ENCODE measurements at regions not wholly inside any gene's neighbourhood (a gene's known extent, or its start where the extent isn't known, plus 50 kb on each side); places are given as distances from the start of the nearest gene placed in this dataset.
"Not testable (repeated sequence)": the region's sequence is repeated elsewhere in the genome, so short reads cannot be mapped to it uniquely, and the experiment has no call there.

- Histone ChIP-seq H3K27me3 (ENCODE audit: insufficient read depth, low read length) (no peaks in the 10 kb centered on the region), H3K4me1 (ENCODE audit: insufficient read depth, low read length) (peaks cover 1% of the 10 kb centered on the region; the same call in 1 of the 2 replicates), H3K27ac (ENCODE audit: low read depth, low read length) (no peak overlapping the region), H3K9ac (ENCODE audit: low read depth, low read length) (no peak overlapping the region), H3K4me3 (ENCODE audit: low read length) (no peak overlapping the region), H3K9me3 (ENCODE audit: insufficient read depth, low read depth, low read length) (peaks cover 7% of the 10 kb centered on the region; the same call in 1 of the 2 replicates), H3K36me3 (ENCODE audit: insufficient read depth, low read length) (no peaks in the 10 kb centered on the region)
- WGBS, result 96% methylated on average over 1 of the region's 1 CpG
Observed at GRCh38 chr4:164139291-164139690, 614.6 kb upstream of the SMIM31 start.

GRCh38 chr4:164141755-164142375, 612.1 kb upstream of the SMIM31 start:
- not testable (repeated sequence) for H3K9me3 ChIP-seq (ENCODE audit: insufficient read depth, low read depth, low read length); H3K36me3 ChIP-seq (ENCODE audit: insufficient read depth, low read length); H3K4me3 ChIP-seq (ENCODE audit: low read length); H3K4me1 ChIP-seq (ENCODE audit: insufficient read depth, low read length); H3K27me3 ChIP-seq (ENCODE audit: insufficient read depth, low read length); H3K27ac ChIP-seq (ENCODE audit: low read depth, low read length); H3K9ac ChIP-seq (ENCODE audit: low read depth, low read length)
- 88% methylated on average over 20 of the region's 20 CpGs for WGBS

- Histone ChIP-seq H3K4me1 (ENCODE audit: insufficient read depth, low read length) (no peaks in the 10 kb centered on the region), H3K9me3 (ENCODE audit: insufficient read depth, low read depth, low read length) (no peaks in the 10 kb centered on the region), H3K27me3 (ENCODE audit: insufficient read depth, low read length) (no peaks in the 10 kb centered on the region), H3K27ac (ENCODE audit: low read depth, low read length) (no peak overlapping the region), H3K36me3 (ENCODE audit: insufficient read depth, low read length) (no peaks in the 10 kb centered on the region), H3K4me3 (ENCODE audit: low read length) (no peak overlapping the region), H3K9ac (ENCODE audit: low read depth, low read length) (no peak overlapping the region)
- WGBS, result 92% methylated on average over 4 of the region's 4 CpGs
Observed at GRCh38 chr4:164154416-164154815, 599.5 kb upstream of the SMIM31 start.

- Histone ChIP-seq H3K9me3 (ENCODE audit: insufficient read depth, low read depth, low read length) (peaks cover 9% of the 10 kb centered on the region; the same call in 1 of the 2 replicates), H3K27me3 (ENCODE audit: insufficient read depth, low read length) (no peaks in the 10 kb centered on the region), H3K4me1 (ENCODE audit: insufficient read depth, low read length) (no peaks in the 10 kb centered on the region), H3K4me3 (ENCODE audit: low read length) (no peak overlapping the region), H3K36me3 (ENCODE audit: insufficient read depth, low read length) (no peaks in the 10 kb centered on the region), H3K27ac (ENCODE audit: low read depth, low read length) (no peak overlapping the region), H3K9ac (ENCODE audit: low read depth, low read length) (no peak overlapping the region)
Observed at GRCh38 chr4:164169591-164169990, 584.3 kb upstream of the SMIM31 start.

GRCh38 chr4:164177153-164177552, 576.8 kb upstream of the SMIM31 start:
- Histone ChIP-seq H3K9me3 (ENCODE audit: insufficient read depth, low read depth, low read length) (no peaks in the 10 kb centered on the region), H3K27me3 (ENCODE audit: insufficient read depth, low read length) (no peaks in the 10 kb centered on the region), H3K27ac (ENCODE audit: low read depth, low read length) (no peak overlapping the region), H3K36me3 (ENCODE audit: insufficient read depth, low read length) (no peaks in the 10 kb centered on the region), H3K4me3 (ENCODE audit: low read length) (no peak overlapping the region), H3K4me1 (ENCODE audit: insufficient read depth, low read length) (0 out of 2 replicates have a peak, but pooled peaks cover 4% of the 10 kb centered on the region), H3K9ac (ENCODE audit: low read depth, low read length) (no peak overlapping the region)
- WGBS, result 82% methylated on average over 3 of the region's 3 CpGs

GRCh38 chr4:164177753-164178152, 576.2 kb upstream of the SMIM31 start:
- 38% methylated on average over 1 of the region's 1 CpG for WGBS
- Histone ChIP-seq H3K4me1 (ENCODE audit: insufficient read depth, low read length) (0 out of 2 replicates have a peak, but pooled peaks cover 4% of the 10 kb centered on the region), H3K36me3 (ENCODE audit: insufficient read depth, low read length) (no peaks in the 10 kb centered on the region), H3K9ac (ENCODE audit: low read depth, low read length) (no peak overlapping the region), H3K9me3 (ENCODE audit: insufficient read depth, low read depth, low read length) (no peaks in the 10 kb centered on the region), H3K27me3 (ENCODE audit: insufficient read depth, low read length) (no peaks in the 10 kb centered on the region), H3K4me3 (ENCODE audit: low read length) (no peak overlapping the region), H3K27ac (ENCODE audit: low read depth, low read length) (no peak overlapping the region)

- no peaks in the 10 kb centered on the region for H3K9me3 ChIP-seq (ENCODE audit: insufficient read depth, low read depth, low read length)
Observed at GRCh38 chr4:164188236-164188635, 565.7 kb upstream of the SMIM31 start.

GRCh38 chr4:164192844-164193243, 561.1 kb upstream of the SMIM31 start:
- H3K27me3 ChIP-seq (ENCODE audit: insufficient read depth, low read length), result no peaks in the 10 kb centered on the region
- no peaks in the 10 kb centered on the region for H3K9me3 ChIP-seq (ENCODE audit: insufficient read depth, low read depth, low read length)
- WGBS, result 95% methylated on average over 5 of the region's 5 CpGs
- H3K9ac ChIP-seq (ENCODE audit: low read depth, low read length), result no peak overlapping the region
- H3K27ac ChIP-seq (ENCODE audit: low read depth, low read length), result no peak overlapping the region
- no peaks in the 10 kb centered on the region for H3K36me3 ChIP-seq (ENCODE audit: insufficient read depth, low read length)
- H3K4me3 ChIP-seq (ENCODE audit: low read length), result no peak overlapping the region
- H3K4me1 ChIP-seq (ENCODE audit: insufficient read depth, low read length), result no peaks in the 10 kb centered on the region

More at GRCh38 chr4:164188236-164188635, 565.7 kb upstream of the SMIM31 start:
- H3K9ac ChIP-seq (ENCODE audit: low read depth, low read length), result no peak overlapping the region
- H3K36me3 ChIP-seq (ENCODE audit: insufficient read depth, low read length), result no peaks in the 10 kb centered on the region
- H3K27me3 ChIP-seq (ENCODE audit: insufficient read depth, low read length), result no peaks in the 10 kb centered on the region
- no peak overlapping the region for H3K4me3 ChIP-seq (ENCODE audit: low read length)
- 97% methylated on average over 35 of the region's 35 CpGs for WGBS
- H3K4me1 ChIP-seq (ENCODE audit: insufficient read depth, low read length), result no peaks in the 10 kb centered on the region
- no peak overlapping the region for H3K27ac ChIP-seq (ENCODE audit: low read depth, low read length)

GRCh38 chr4:164193676-164194075, 560.3 kb upstream of the SMIM31 start:
- Histone ChIP-seq H3K36me3 (ENCODE audit: insufficient read depth, low read length) (no peaks in the 10 kb centered on the region), H3K27me3 (ENCODE audit: insufficient read depth, low read length) (no peaks in the 10 kb centered on the region), H3K9me3 (ENCODE audit: insufficient read depth, low read depth, low read length) (no peaks in the 10 kb centered on the region), H3K27ac (ENCODE audit: low read depth, low read length) (no peak overlapping the region), H3K4me3 (ENCODE audit: low read length) (no peak overlapping the region), H3K9ac (ENCODE audit: low read depth, low read length) (no peak overlapping the region), H3K4me1 (ENCODE audit: insufficient read depth, low read length) (no peaks in the 10 kb centered on the region)

- Histone ChIP-seq H3K9ac (ENCODE audit: low read depth, low read length) (no peak overlapping the region), H3K27me3 (ENCODE audit: insufficient read depth, low read length) (no peaks in the 10 kb centered on the region), H3K27ac (ENCODE audit: low read depth, low read length) (no peak overlapping the region), H3K9me3 (ENCODE audit: insufficient read depth, low read depth, low read length) (no peaks in the 10 kb centered on the region), H3K4me3 (ENCODE audit: low read length) (no peak overlapping the region), H3K36me3 (ENCODE audit: insufficient read depth, low read length) (no peaks in the 10 kb centered on the region), H3K4me1 (ENCODE audit: insufficient read depth, low read length) (no peaks in the 10 kb centered on the region)
- 97% methylated on average over 15 of the region's 18 CpGs for WGBS
Observed at GRCh38 chr4:164197556-164197955, 556.4 kb upstream of the SMIM31 start.

- no peaks in the 10 kb centered on the region for H3K36me3 ChIP-seq (ENCODE audit: insufficient read depth, low read length)
- no peak overlapping the region for H3K4me3 ChIP-seq (ENCODE audit: low read length)
- peaks cover 22% of the 10 kb centered on the region for H3K4me1 ChIP-seq (ENCODE audit: insufficient read depth, low read length)
- H3K27ac ChIP-seq (ENCODE audit: low read depth, low read length), result no peak overlapping the region; the same call in 1 of the 2 replicates
- no peaks in the 10 kb centered on the region for H3K27me3 ChIP-seq (ENCODE audit: insufficient read depth, low read length)
- no peak overlapping the region; the same call in 1 of the 2 replicates for H3K9ac ChIP-seq (ENCODE audit: low read depth, low read length)
- WGBS, result 98% methylated on average over 4 of the region's 4 CpGs
- no peaks in the 10 kb centered on the region for H3K9me3 ChIP-seq (ENCODE audit: insufficient read depth, low read depth, low read length)
Observed at GRCh38 chr4:164203476-164203875, 550.5 kb upstream of the SMIM31 start.

GRCh38 chr4:164204434-164204833, 549.5 kb upstream of the SMIM31 start:
- Histone ChIP-seq H3K27me3 (ENCODE audit: insufficient read depth, low read length) (no peaks in the 10 kb centered on the region), H3K4me1 (ENCODE audit: insufficient read depth, low read length) (peaks cover 22% of the 10 kb centered on the region), H3K27ac (ENCODE audit: low read depth, low read length) (peak overlapping the region; percentile 71), H3K9me3 (ENCODE audit: insufficient read depth, low read depth, low read length) (no peaks in the 10 kb centered on the region), H3K9ac (ENCODE audit: low read depth, low read length) (peak overlapping the region; percentile 12; the same call in 1 of the 2 replicates), H3K36me3 (ENCODE audit: insufficient read depth, low read length) (no peaks in the 10 kb centered on the region), H3K4me3 (ENCODE audit: low read length) (no peak overlapping the region)
